Endothelial cell (in vitro differentiated cells): ENCODE measurements at regions not wholly inside any gene's neighbourhood (a gene's known extent, or its start where the extent isn't known, plus 50 kb on each side); places are given as distances from the start of the nearest gene placed in this dataset.

Experiments
- DNase-seq: peaks from one replicate; pipeline ENCODE4 v3.0.0; 2021; ENCODE audit warnings: low spot score
- H3K27ac Mint-ChIP-seq: one replicate; pipeline ENCODE4 v1.8.0; 2021; ENCODE audit warnings: mixed read lengths, inconsistent platforms; ENCODE audit not compliant: unreplicated experiment
- H3K27me3 Mint-ChIP-seq: one replicate; pipeline ENCODE4 v1.8.0; 2021; ENCODE audit warnings: mild to moderate bottlenecking, moderate library complexity, mixed read lengths, inconsistent platforms; ENCODE audit not compliant: unreplicated experiment
- H3K36me3 Mint-ChIP-seq: one replicate; pipeline ENCODE4 v1.8.0; 2021; ENCODE audit warnings: mild to moderate bottlenecking, low read depth, mixed read lengths, inconsistent platforms; ENCODE audit not compliant: unreplicated experiment
- H3K4me1 Mint-ChIP-seq: one replicate; pipeline ENCODE4 v1.8.0; 2021; ENCODE audit warnings: mild to moderate bottlenecking, mixed read lengths, inconsistent platforms; ENCODE audit not compliant: unreplicated experiment
- H3K4me3 Mint-ChIP-seq: one replicate; pipeline ENCODE4 v1.8.0; 2021; ENCODE audit warnings: mild to moderate bottlenecking, mixed read lengths, inconsistent platforms; ENCODE audit not compliant: unreplicated experiment
- H3K9me3 Mint-ChIP-seq: one replicate; pipeline ENCODE4 v1.8.0; 2021; ENCODE audit warnings: mixed read lengths, inconsistent platforms; ENCODE audit not compliant: unreplicated experiment
- TF ChIP-seq, protein P1 (sequence below): fragments of 200-600 bp; sonication (generic); IDR thresholded peaks from one replicate; pipeline ENCODE4 v1.5.0; 2021; ENCODE audit warnings: antibody characterized with exemption; ENCODE audit not compliant: unreplicated experiment

DNA sequence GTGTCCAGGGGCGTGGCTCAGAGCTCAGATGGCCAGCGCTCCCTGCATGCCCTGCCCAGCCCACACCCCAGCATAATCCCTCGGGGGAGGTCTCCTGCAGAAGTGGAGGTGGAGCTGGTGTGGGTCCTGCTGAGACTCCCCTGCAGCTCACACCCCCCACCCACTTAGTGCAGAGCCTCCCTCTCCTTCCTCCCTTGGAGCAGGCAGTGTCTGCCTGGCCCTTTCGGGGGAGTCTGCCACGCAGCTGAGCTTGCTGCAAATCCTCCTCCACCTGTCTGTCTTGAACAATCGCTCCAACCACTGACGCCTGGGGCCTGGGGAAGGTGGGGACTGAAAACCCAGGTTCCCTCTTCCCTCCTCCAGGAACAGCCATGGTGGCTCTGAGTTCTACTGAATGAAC, 219.7 kb upstream of the PPP2R2D start:
- Mint-ChIP-seq H3K27me3 (peaks cover 6% of the 10 kb centered on the region), H3K4me3 (no peak overlapping the region), H3K36me3 (no peaks in the 10 kb centered on the region), H3K9me3 (no peaks in the 10 kb centered on the region), H3K4me1 (peaks cover 3% of the 10 kb centered on the region), H3K27ac (no peak overlapping the region)
- TF ChIP-seq, protein P1, sequence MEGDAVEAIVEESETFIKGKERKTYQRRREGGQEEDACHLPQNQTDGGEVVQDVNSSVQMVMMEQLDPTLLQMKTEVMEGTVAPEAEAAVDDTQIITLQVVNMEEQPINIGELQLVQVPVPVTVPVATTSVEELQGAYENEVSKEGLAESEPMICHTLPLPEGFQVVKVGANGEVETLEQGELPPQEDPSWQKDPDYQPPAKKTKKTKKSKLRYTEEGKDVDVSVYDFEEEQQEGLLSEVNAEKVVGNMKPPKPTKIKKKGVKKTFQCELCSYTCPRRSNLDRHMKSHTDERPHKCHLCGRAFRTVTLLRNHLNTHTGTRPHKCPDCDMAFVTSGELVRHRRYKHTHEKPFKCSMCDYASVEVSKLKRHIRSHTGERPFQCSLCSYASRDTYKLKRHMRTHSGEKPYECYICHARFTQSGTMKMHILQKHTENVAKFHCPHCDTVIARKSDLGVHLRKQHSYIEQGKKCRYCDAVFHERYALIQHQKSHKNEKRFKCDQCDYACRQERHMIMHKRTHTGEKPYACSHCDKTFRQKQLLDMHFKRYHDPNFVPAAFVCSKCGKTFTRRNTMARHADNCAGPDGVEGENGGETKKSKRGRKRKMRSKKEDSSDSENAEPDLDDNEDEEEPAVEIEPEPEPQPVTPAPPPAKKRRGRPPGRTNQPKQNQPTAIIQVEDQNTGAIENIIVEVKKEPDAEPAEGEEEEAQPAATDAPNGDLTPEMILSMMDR = no peak
- DNase-seq = no peak

DNA sequence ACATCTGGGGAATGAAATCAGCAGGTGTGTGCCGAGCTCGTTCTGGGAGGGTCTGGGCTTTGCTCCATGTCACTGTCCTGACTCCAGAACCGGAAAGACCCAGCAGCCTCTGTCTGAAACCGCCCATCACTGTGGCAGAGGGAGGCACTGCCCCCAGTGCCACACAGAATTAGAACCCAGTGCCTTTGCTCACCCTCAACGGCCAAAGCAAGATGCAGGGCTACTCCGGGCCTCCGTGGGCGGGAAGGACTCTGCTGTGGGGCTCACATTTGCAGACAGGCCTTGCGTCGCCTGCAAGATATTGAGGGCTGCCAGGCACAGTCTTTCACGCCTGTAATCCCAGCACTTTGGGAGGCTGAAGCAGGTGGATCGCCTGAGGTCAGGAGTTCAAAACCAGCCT, 219.2 kb upstream of the PPP2R2D start:
- H3K9me3 Mint-ChIP-seq = no peaks in the 10 kb centered on the region

DNA sequence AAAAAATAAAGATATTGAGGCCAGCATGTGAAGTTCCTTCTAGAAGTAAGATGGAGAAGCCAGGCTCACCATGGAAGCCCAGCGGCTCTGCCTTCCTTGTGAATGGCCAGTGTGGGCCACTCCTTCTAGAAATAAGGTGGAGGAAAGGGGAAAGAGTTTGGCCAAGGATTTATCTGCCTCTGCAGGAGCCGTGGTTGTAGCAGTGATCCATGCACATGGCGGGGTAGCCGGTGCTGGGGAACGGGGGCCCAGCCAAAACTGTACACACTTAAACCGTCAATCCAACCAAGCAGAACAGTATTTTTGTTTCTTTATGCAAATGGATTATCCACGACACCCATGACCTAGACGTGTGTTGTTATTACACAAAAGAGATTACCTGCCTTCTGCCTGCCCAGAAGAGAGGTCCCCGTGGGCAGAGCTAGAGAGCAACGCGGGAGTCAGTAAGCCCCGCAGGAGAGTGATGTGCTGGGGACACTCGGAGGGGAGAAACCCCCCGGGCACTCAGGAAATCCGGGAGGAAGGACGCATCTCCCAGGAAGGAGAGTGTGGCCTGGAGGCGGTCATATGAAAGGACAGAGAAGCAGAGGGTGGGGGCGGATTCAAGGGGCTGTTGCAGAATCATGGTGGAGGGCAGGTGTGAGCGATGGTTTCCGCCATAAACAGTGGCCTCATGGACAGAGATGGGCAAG, 218.4 kb upstream of the PPP2R2D start:
- TF ChIP-seq, protein P1 = no peak
- Mint-ChIP-seq H3K9me3 (no peaks in the 10 kb centered on the region), H3K4me1 (no peaks in the 10 kb centered on the region), H3K4me3 (no peak overlapping the region), H3K27ac (no peak overlapping the region), H3K27me3 (peaks cover 6% of the 10 kb centered on the region), H3K36me3 (no peaks in the 10 kb centered on the region)
- no peak for DNase-seq

More for the DNA sequence above, 219.2 kb upstream of the PPP2R2D start:
- H3K4me1 Mint-ChIP-seq = no peaks in the 10 kb centered on the region
- TF ChIP-seq, protein P1 = no peak
- H3K4me3 Mint-ChIP-seq = no peak overlapping the region
- H3K27me3 Mint-ChIP-seq = peaks cover 6% of the 10 kb centered on the region
- H3K36me3 Mint-ChIP-seq = no peaks in the 10 kb centered on the region
- H3K27ac Mint-ChIP-seq = no peak overlapping the region
- DNase-seq = no peak

DNA sequence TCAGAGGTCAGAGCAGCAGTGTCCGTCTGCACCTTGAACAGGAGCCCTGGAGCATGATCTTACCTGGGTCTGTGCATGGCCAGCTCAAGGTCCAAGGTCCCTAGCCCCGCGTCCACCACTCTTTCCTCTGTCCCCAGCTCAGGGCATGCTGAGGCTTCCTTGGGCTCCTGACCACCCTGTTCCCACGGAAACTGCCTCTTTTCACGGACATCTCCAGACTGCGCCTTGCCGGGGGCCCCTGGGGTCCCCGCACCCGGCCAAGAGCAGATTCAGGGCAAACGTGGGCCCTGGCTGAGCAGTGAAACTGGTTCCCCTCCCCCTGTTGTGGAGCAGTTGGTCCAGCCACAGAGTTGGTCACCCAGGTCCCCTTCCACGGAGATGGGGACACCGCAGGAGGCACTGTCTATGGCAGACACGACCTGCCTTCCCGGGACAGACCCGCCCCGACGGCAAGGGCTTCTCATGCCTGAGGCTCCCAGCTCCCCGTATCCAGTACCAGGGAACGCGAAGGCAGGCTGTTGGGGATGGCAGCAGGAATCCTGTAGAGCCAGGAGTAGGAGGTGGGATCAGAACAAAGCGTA, 217.4 kb upstream of the PPP2R2D start:
- Mint-ChIP-seq H3K4me3 (no peak overlapping the region), H3K36me3 (no peaks in the 10 kb centered on the region), H3K4me1 (no peaks in the 10 kb centered on the region), H3K9me3 (no peaks in the 10 kb centered on the region), H3K27me3 (peaks cover 6% of the 10 kb centered on the region), H3K27ac (no peak overlapping the region)
- no peak for DNase-seq
- TF ChIP-seq, protein P1 = no peak

DNA sequence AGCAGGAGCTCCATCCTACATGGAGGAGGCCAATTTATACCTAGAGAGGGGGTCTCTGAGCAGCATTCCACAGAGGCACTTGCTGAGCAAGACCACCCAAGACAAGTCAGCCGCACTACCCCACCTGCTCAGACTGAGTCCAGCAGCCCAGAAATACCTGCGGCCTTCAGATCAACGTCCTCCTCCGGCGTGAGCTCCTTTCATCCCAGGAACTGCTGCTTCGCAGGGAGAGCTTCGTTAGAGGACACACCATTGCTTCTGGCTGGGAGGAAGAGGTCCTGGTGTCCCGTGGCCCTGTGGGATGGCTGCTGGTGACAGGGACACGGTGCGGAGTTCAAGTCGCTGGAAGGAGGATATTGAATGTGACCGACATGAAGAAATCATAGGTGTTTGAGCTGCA, 216.9 kb upstream of the PPP2R2D start:
- no peak for DNase-seq
- peaks cover 6% of the 10 kb centered on the region for H3K27me3 Mint-ChIP-seq
- no peaks in the 10 kb centered on the region for H3K36me3 Mint-ChIP-seq
- H3K9me3 Mint-ChIP-seq = no peaks in the 10 kb centered on the region
- H3K4me3 Mint-ChIP-seq = no peak overlapping the region
- no peak overlapping the region for H3K27ac Mint-ChIP-seq
- no peaks in the 10 kb centered on the region for H3K4me1 Mint-ChIP-seq
- TF ChIP-seq, protein P1 = no peak
